Osteoblast (primary cell): ENCODE measurements at regions not wholly inside any gene's neighbourhood (a gene's known extent, or its start where the extent isn't known, plus 50 kb on each side); places are given as distances from the start of the nearest gene placed in this dataset.

Source experiments
- DNase-seq: peaks from one replicate; pipeline ENCODE4 v3.0.0; 2011; ENCODE audit warnings: low spot score, mixed read lengths; ENCODE audit not compliant: insufficient read length; ENCODE audit errors: missing footprints
- H2AFZ ChIP-seq: 2 replicates; pipeline ENCODE4 v1.6.0; 2011; ENCODE audit warnings: mild to moderate bottlenecking, low read length
- H3K27ac ChIP-seq: 2 replicates; pipeline ENCODE4 v1.5.1; 2011; ENCODE audit warnings: mild to moderate bottlenecking, low read depth, low read length, moderate library complexity
- H3K27me3 ChIP-seq: 2 replicates; pipeline ENCODE4 v1.6.0; 2012; ENCODE audit warnings: mild to moderate bottlenecking, control low read depth, inconsistent platforms, low read length, moderate library complexity; ENCODE audit not compliant: insufficient read depth
- H3K36me3 ChIP-seq: 2 replicates; pipeline ENCODE4 v1.5.1; 2011; ENCODE audit warnings: mild to moderate bottlenecking, low read length, control low read depth, moderate library complexity; ENCODE audit not compliant: insufficient read depth
- H3K4me1 ChIP-seq: 2 replicates; pipeline ENCODE4 v1.5.1; 2011; ENCODE audit warnings: mild to moderate bottlenecking, low read length, control low read depth, moderate library complexity; ENCODE audit not compliant: insufficient read depth
- H3K4me2 ChIP-seq: 2 replicates; pipeline ENCODE4 v1.6.0; 2011; ENCODE audit warnings: mild to moderate bottlenecking, low read length; ENCODE audit not compliant: insufficient read depth
- H3K4me3 ChIP-seq: fragments of 200-600 bp; sonication (generic); 3 replicates; pipeline ENCODE4 v1.5.1; 2012; ENCODE audit warnings: mild to moderate bottlenecking, low read length, inconsistent platforms; ENCODE audit not compliant: insufficient read depth
- H3K79me2 ChIP-seq: 2 replicates; pipeline ENCODE4 v1.6.0; 2012; ENCODE audit warnings: mild to moderate bottlenecking, low read length, control low read depth, inconsistent platforms; ENCODE audit not compliant: insufficient read depth
- H3K9me3 ChIP-seq: 2 replicates; pipeline ENCODE4 v1.5.1; 2011; ENCODE audit warnings: low read depth, low read length, control low read depth
- H4K20me1 ChIP-seq: 2 replicates; pipeline ENCODE4 v1.6.0; 2012; ENCODE audit warnings: mild to moderate bottlenecking, low read length, control low read depth; ENCODE audit not compliant: insufficient read depth
- CTCF ChIP-seq: IDR thresholded peaks from 2 replicates; pipeline ENCODE4 v1.5.1; 2011; ENCODE audit warnings: mild to moderate bottlenecking, low read depth, low read length, moderate library complexity; ENCODE audit errors: extremely low read depth

GRCh38 chr10:10946801-10947200 lies 70.9 kb upstream of the CELF2 start:
- Histone ChIP-seq H3K9me3 (peaks cover 4% of the 10 kb centered on the region), H2AFZ (no peak overlapping the region), H3K79me2 (no peaks in the 10 kb centered on the region), H3K27me3 (no peaks in the 10 kb centered on the region), H3K4me3 (no peak overlapping the region), H3K27ac (no peak overlapping the region), H3K36me3 (no peaks in the 10 kb centered on the region), H3K4me1 (no peaks in the 10 kb centered on the region), H3K4me2 (no peak overlapping the region), H4K20me1 (no peaks in the 10 kb centered on the region)
- TF ChIP-seq CTCF: no peak
- no peak for DNase-seq

- no peak for TF ChIP-seq CTCF
- no peaks in the 10 kb centered on the region for H3K79me2 ChIP-seq
- no peak for DNase-seq
- H3K27me3 ChIP-seq: no peaks in the 10 kb centered on the region
- H3K4me2 ChIP-seq: no peak overlapping the region
- no peaks in the 10 kb centered on the region for H3K36me3 ChIP-seq
- no peaks in the 10 kb centered on the region for H3K4me1 ChIP-seq
- H2AFZ ChIP-seq: no peak overlapping the region
- no peaks in the 10 kb centered on the region for H3K9me3 ChIP-seq
- no peak overlapping the region for H3K4me3 ChIP-seq
- no peak overlapping the region for H3K27ac ChIP-seq
- H4K20me1 ChIP-seq: no peaks in the 10 kb centered on the region
Measured at GRCh38 chr10:10951675-10952074, 66.0 kb upstream of the CELF2 start.

GRCh38 chr10:10952800-10953199 lies 64.9 kb upstream of the CELF2 start:
- Histone ChIP-seq H3K4me1 (no peaks in the 10 kb centered on the region), H3K79me2 (no peaks in the 10 kb centered on the region), H3K4me3 (no peak overlapping the region), H3K27ac (no peak overlapping the region), H4K20me1 (no peaks in the 10 kb centered on the region), H3K9me3 (peaks cover 3% of the 10 kb centered on the region), H3K36me3 (no peaks in the 10 kb centered on the region), H3K27me3 (no peaks in the 10 kb centered on the region), H2AFZ (no peak overlapping the region), H3K4me2 (no peak overlapping the region)
- DNase-seq: no peak
- TF ChIP-seq CTCF: no peak

GRCh38 chr10:10956681-10957542 lies 60.8 kb upstream of the CELF2 start:
- Histone ChIP-seq H4K20me1 (no peaks in the 10 kb centered on the region), H3K27me3 (no peaks in the 10 kb centered on the region), H3K4me3 (no peak overlapping the region), H2AFZ (no peak overlapping the region), H3K9me3 (peaks cover 3% of the 10 kb centered on the region), H3K36me3 (no peaks in the 10 kb centered on the region), H3K27ac (no peak overlapping the region), H3K79me2 (no peaks in the 10 kb centered on the region), H3K4me1 (no peaks in the 10 kb centered on the region), H3K4me2 (no peak overlapping the region)
- no peak for TF ChIP-seq CTCF
- no peak for DNase-seq
